Endodermal cell (in vitro differentiated cells): ENCODE measurements at regions not wholly inside any gene's neighbourhood (a gene's known extent, or its start where the extent isn't known, plus 50 kb on each side); places are given as distances from the start of the nearest gene placed in this dataset.

Experiments used
- DNase-seq: peaks from one replicate; pipeline ENCODE4 v3.0.0-alpha.2; 2017
- H3K27ac ChIP-seq: 2 replicates; pipeline ENCODE4 v1.5.1; 2013; ENCODE audit warnings: mild to moderate bottlenecking, low read depth, low read length, moderate library complexity
- H3K27me3 ChIP-seq: 2 replicates; pipeline ENCODE4 v1.6.1; 2013; ENCODE audit warnings: mild to moderate bottlenecking, low read length, moderate library complexity; ENCODE audit not compliant: insufficient read depth, control insufficient read depth, poor library complexity, severe bottlenecking
- H3K36me3 ChIP-seq: 2 replicates; pipeline ENCODE4 v1.7.0; 2013; ENCODE audit warnings: mild to moderate bottlenecking, low read length, moderate library complexity; ENCODE audit not compliant: control insufficient read depth, insufficient read depth
- H3K4me1 ChIP-seq: one replicate; pipeline ENCODE4 v1.7.0; 2013; ENCODE audit warnings: low read length; ENCODE audit not compliant: control insufficient read depth, insufficient read depth
- H3K4me3 ChIP-seq: 2 replicates; pipeline ENCODE4 v1.5.1; 2013; ENCODE audit warnings: mild to moderate bottlenecking, low read length, moderate library complexity
- H3K9ac ChIP-seq: 2 replicates; pipeline ENCODE4 v1.6.1; 2013; ENCODE audit warnings: mild to moderate bottlenecking, low read length, moderate library complexity; ENCODE audit not compliant: poor library complexity, severe bottlenecking; ENCODE audit errors: extremely low read depth
- H3K9me3 ChIP-seq: 2 replicates; pipeline ENCODE4 v1.6.1; 2013; ENCODE audit warnings: mild to moderate bottlenecking, low read length, moderate library complexity; ENCODE audit not compliant: control insufficient read depth
- H3K27ac Mint-ChIP-seq: 2 replicates; pipeline ENCODE4 v1.8.0; 2020; ENCODE audit warnings: mixed read lengths
- H3K27me3 Mint-ChIP-seq: 2 replicates; pipeline ENCODE4 v1.8.0; 2021; ENCODE audit warnings: mild to moderate bottlenecking, mixed read lengths; ENCODE audit not compliant: insufficient read depth
- H3K36me3 Mint-ChIP-seq: 2 replicates; pipeline ENCODE4 v1.8.0; 2020; ENCODE audit warnings: low read depth, mixed read lengths
- H3K4me1 Mint-ChIP-seq: 2 replicates; pipeline ENCODE4 v1.8.0; 2020; ENCODE audit warnings: mixed read lengths
- H3K4me3 Mint-ChIP-seq: 2 replicates; pipeline ENCODE4 v1.8.0; 2020; ENCODE audit warnings: mild to moderate bottlenecking, moderate library complexity, mixed read lengths
- H3K9me3 Mint-ChIP-seq: 2 replicates; pipeline ENCODE4 v1.8.0; 2020; ENCODE audit warnings: mild to moderate bottlenecking, mixed read lengths
- WGBS, 2 experiments: methylation state at CpG; one replicate each; pipeline versions ENCODE4 v1.1.5 to v1.1.7; 2013; ENCODE audit warnings: missing lambda C conversion rate in 2 of 2, mixed read lengths in 1 of 2; ENCODE audit not compliant: insufficient coverage in 1 of 2, insufficient read length in 1 of 2; 5-methylcytosine and 5-hydroxymethylcytosine counted together
- TF ChIP-seq, protein P1 (sequence below): fragments of 200-600 bp; sonication (generic); conservative IDR thresholded peaks from 2 replicates; pipeline ENCODE4 v1.5.0; 2021; ENCODE audit warnings: antibody characterized with exemption, mild to moderate bottlenecking

DNA sequence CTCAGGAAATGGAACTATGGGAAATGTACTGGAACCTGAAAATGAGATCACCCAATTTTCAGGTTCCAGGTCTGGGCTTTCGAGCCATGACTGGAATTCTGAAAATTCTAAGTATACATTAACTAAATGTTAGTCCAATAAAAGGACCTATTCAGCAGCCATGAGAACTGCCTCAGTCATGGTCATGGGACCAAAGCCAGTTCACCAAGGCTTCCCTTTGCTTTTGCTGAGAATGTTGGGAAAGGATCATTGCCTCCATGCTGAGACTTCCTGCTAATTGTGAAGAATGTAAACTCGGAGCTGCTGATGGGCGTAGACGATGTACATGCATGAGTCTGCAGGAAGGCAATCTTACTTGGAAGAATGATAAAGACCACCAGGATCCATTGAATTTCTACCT is 624.4 kb upstream of the SOX11 start:
- Histone ChIP-seq H3K4me3 (no peak overlapping the region), H3K4me1 (no peaks in the 10 kb centered on the region), H3K36me3 (no peaks in the 10 kb centered on the region), H3K9ac (no peak overlapping the region), H3K27me3 (no peaks in the 10 kb centered on the region), H3K9me3 (no peaks in the 10 kb centered on the region), H3K27ac (no peak overlapping the region)
- Mint-ChIP-seq H3K9me3 (no peaks in the 10 kb centered on the region), H3K27ac (no peak overlapping the region), H3K36me3 (no peaks in the 10 kb centered on the region), H3K4me1 (peaks cover 17% of the 10 kb centered on the region), H3K27me3 (no peaks in the 10 kb centered on the region), H3K4me3 (no peak overlapping the region)
- 87 to 98% methylated on average over 3 to 4 of the region's 4 CpGs for WGBS, 2 experiments
- DNase-seq = no peak
- TF ChIP-seq, protein P1, sequence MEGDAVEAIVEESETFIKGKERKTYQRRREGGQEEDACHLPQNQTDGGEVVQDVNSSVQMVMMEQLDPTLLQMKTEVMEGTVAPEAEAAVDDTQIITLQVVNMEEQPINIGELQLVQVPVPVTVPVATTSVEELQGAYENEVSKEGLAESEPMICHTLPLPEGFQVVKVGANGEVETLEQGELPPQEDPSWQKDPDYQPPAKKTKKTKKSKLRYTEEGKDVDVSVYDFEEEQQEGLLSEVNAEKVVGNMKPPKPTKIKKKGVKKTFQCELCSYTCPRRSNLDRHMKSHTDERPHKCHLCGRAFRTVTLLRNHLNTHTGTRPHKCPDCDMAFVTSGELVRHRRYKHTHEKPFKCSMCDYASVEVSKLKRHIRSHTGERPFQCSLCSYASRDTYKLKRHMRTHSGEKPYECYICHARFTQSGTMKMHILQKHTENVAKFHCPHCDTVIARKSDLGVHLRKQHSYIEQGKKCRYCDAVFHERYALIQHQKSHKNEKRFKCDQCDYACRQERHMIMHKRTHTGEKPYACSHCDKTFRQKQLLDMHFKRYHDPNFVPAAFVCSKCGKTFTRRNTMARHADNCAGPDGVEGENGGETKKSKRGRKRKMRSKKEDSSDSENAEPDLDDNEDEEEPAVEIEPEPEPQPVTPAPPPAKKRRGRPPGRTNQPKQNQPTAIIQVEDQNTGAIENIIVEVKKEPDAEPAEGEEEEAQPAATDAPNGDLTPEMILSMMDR = no peak

DNA sequence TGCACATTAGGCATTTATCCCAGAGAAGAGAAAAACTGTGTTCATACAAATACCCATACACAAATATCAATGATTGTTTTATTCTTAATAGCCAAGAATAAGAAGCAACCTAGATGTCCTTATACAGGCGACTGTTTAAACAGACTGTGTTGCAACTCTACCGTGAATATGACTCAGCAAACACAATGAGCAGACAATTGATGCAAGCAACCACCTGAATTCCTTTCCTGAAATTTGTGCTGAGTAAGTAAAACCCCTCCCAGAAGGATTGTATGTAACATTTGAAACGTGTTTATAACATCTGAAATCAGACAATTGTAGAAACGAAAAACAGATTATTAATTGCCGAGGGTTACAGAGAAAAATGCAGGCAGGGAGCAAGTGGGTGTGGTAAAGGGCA is 621.9 kb upstream of the SOX11 start:
- Histone ChIP-seq H3K36me3 (no peaks in the 10 kb centered on the region), H3K4me1 (peaks cover 3% of the 10 kb centered on the region), H3K9ac (no peak overlapping the region), H3K4me3 (no peak overlapping the region), H3K27ac (no peak overlapping the region), H3K27me3 (no peaks in the 10 kb centered on the region), H3K9me3 (no peaks in the 10 kb centered on the region)
- Mint-ChIP-seq H3K27ac (peak overlapping the region; percentile 19), H3K27me3 (no peaks in the 10 kb centered on the region), H3K4me3 (no peak overlapping the region), H3K4me1 (peaks cover 18% of the 10 kb centered on the region), H3K36me3 (no peaks in the 10 kb centered on the region), H3K9me3 (no peaks in the 10 kb centered on the region)
- WGBS, 2 experiments = 86 to 88% methylated on average over 4 to 5 of the region's 5 CpGs
- no peak for DNase-seq
- TF ChIP-seq, protein P1 = no peak

DNA sequence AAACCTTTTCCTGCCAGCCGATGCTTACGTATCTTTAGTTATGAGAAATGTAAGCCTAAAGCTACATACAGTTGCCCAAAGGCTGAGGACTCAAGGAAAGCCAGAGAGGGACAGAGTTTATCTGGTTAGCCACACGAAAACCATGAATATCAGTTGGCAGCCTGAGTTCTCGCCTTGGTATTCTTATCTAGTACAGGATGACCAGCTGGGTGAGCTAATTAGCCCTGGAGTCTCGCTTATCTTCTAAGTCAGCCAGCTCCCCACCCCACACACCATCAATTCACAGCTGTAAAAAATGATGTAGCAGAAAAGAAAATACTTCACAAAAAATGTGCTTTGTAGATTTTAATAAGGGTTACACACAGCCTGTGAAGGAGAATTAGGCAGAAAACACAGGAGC is 617.5 kb upstream of the SOX11 start:
- Histone ChIP-seq H3K27me3 (no peaks in the 10 kb centered on the region), H3K4me3 (peak overlapping the region; percentile 10), H3K9me3 (no peaks in the 10 kb centered on the region), H3K36me3 (no peaks in the 10 kb centered on the region), H3K9ac (no peak overlapping the region), H3K4me1 (peaks cover 6% of the 10 kb centered on the region), H3K27ac (no peak overlapping the region)
- Mint-ChIP-seq H3K4me1 (peaks cover 29% of the 10 kb centered on the region), H3K27me3 (no peaks in the 10 kb centered on the region), H3K36me3 (no peaks in the 10 kb centered on the region), H3K9me3 (peaks cover 2% of the 10 kb centered on the region), H3K27ac (peak overlapping the region; percentile 67), H3K4me3 (no peak overlapping the region)
- peak; percentile 67 for DNase-seq
- TF ChIP-seq, protein P1 = no peak
- 30 to 74% methylated on average over 3 to 5 of the region's 5 CpGs for WGBS, 2 experiments
